ENCODE measurements at regions not wholly inside any gene's neighbourhood (a gene's known extent, or its start where the extent isn't known, plus 50 kb on each side); places are given as distances from the start of the nearest gene placed in this dataset.

- DNase-seq, result no peak
These were observed 173.6 kb downstream of the ARHGAP12 start for GRCh38 chr10:31754803-31755624.

- DNase-seq, result no peak
These were observed 174.9 kb downstream of the ARHGAP12 start for GRCh38 chr10:31753681-31754080.

- no peak for DNase-seq
These were observed 176.5 kb downstream of the ARHGAP12 start for GRCh38 chr10:31752170-31752569.

- DNase-seq, result no peak
These were observed 176.9 kb downstream of the ARHGAP12 start for GRCh38 chr10:31751738-31752080.

GRCh38 chr10:31751051-31751737 is 177.4 kb downstream of the ARHGAP12 start:
- no peak for DNase-seq

GRCh38 chr10:31749981-31750840 is 178.4 kb downstream of the ARHGAP12 start:
- DNase-seq, result no peak

GRCh38 chr10:31749301-31749700 is 179.3 kb downstream of the ARHGAP12 start:
- no peak for DNase-seq

GRCh38 chr10:31745612-31746376 is 182.8 kb downstream of the ARHGAP12 start:
- no peak for DNase-seq

GRCh38 chr10:31744025-31744424 is 184.6 kb downstream of the ARHGAP12 start:
- DNase-seq, result no peak

GRCh38 chr10:31742255-31742654 is 186.4 kb downstream of the ARHGAP12 start:
- DNase-seq, result no peak

GRCh38 chr10:31741473-31741872 is 187.2 kb downstream of the ARHGAP12 start:
- DNase-seq, result no peak

- DNase-seq, result no peak
These were observed 188.9 kb downstream of the ARHGAP12 start for GRCh38 chr10:31739711-31740110.

- no peak for DNase-seq
These were observed 189.5 kb downstream of the ARHGAP12 start for GRCh38 chr10:31739146-31739545.

GRCh38 chr10:31731711-31732110 is 196.9 kb downstream of the ARHGAP12 start:
- DNase-seq, result no peak

GRCh38 chr10:31730776-31731175 is 197.9 kb downstream of the ARHGAP12 start:
- DNase-seq, result no peak

GRCh38 chr10:31728698-31729224 is 199.9 kb downstream of the ARHGAP12 start:
- DNase-seq, result no peak

GRCh38 chr10:31725436-31725835 is 203.2 kb downstream of the ARHGAP12 start:
- DNase-seq, result no peak

- no peak for DNase-seq
These were observed 204.3 kb downstream of the ARHGAP12 start for GRCh38 chr10:31724296-31724695.

- no peak for DNase-seq
These were observed 205.4 kb downstream of the ARHGAP12 start for GRCh38 chr10:31723106-31723750.

- no peak for DNase-seq
These were observed 207.5 kb downstream of the ARHGAP12 start for GRCh38 chr10:31721096-31721495.

GRCh38 chr10:31720546-31720945 is 208.1 kb downstream of the ARHGAP12 start:
- no peak for DNase-seq

GRCh38 chr10:31709476-31709875 is 219.2 kb downstream of the ARHGAP12 start:
- DNase-seq, result no peak
